ENCODE measurements at regions not wholly inside any gene's neighbourhood (a gene's known extent, or its start where the extent isn't known, plus 50 kb on each side); places are given as distances from the start of the nearest gene placed in this dataset.
"Not testable (repeated sequence)": the region's sequence is repeated elsewhere in the genome, so short reads cannot be mapped to it uniquely, and the experiment has no call there.

GRCh38 chr3:147669077-147669476, 259.9 kb downstream of the ZIC1 start:
- no peak for DNase-seq (ENCODE audit: low read depth in 1 of 2, low spot score in 1 of 2)

DNA sequence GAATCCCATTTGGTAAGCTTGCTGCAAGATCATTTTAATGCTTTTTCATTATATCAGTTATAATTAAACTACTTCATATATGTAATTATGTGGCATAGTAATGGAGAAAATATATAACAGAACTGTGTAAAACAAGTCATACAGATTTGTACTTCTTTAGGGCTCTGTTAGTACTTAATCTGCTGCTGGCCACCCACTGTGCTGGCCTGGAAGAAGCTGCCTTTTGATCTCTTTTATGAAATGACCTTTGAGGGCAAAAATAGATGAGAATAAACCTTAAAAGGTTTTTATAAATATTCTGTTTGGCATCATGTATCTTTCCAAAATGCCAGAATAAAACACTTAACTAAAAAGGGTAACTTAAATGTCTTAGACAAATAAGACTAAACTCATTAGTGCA, 262.9 kb downstream of the ZIC1 start:
- DNase-seq (ENCODE audit: low read depth in 1 of 2, low spot score in 1 of 2), result no peak

DNA sequence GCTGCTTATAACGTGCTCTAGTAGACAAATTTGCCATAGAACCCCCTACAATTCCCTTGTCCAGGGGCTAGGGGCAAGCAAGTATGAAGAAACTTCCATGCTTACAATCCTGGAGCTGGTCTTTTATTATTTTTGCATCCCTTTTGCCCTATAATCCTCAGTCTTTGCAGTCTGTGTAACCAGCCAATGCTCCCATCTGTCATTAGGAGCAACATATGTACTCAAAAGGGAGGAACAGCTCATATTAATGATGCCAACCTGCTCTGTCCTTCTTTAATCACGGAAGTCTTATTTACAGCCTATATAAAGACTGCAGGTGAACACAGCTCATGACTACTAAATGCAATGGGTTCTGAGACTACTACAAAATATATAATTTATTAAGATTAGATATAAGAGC, 263.3 kb downstream of the ZIC1 start:
- DNase-seq (ENCODE audit: low read depth in 1 of 2, low spot score in 1 of 2), result no peak

GRCh38 chr3:147675761-147676160, 266.6 kb downstream of the ZIC1 start:
- no peak for DNase-seq (ENCODE audit: low read depth in 1 of 2, low spot score in 1 of 2)

- DNase-seq (ENCODE audit: low read depth in 1 of 2, low spot score in 1 of 2), result no peak
Measured at GRCh38 chr3:147680837-147681483, 271.8 kb downstream of the ZIC1 start.

DNA sequence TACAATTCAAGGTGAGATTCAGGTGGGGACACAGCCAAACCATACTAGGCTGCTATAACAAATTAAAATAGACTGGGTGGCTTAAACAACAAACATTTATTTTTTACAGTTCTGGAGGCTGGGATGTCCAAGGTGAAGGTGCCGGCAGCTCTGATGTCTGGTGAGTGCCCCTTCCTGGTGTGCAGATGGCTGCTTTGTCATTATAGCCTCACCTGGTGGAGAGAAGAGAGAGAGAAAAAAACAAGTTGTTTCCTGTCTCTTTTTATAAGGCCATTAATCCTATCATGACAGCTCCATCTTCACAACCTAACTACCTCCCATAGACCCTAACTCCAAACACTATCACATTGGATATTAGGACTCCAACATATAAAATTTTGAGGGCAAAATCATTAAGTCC, 279.7 kb downstream of the ZIC1 start:
- DNase-seq (ENCODE audit: low read depth in 1 of 2, low spot score in 1 of 2), result no peak

DNA sequence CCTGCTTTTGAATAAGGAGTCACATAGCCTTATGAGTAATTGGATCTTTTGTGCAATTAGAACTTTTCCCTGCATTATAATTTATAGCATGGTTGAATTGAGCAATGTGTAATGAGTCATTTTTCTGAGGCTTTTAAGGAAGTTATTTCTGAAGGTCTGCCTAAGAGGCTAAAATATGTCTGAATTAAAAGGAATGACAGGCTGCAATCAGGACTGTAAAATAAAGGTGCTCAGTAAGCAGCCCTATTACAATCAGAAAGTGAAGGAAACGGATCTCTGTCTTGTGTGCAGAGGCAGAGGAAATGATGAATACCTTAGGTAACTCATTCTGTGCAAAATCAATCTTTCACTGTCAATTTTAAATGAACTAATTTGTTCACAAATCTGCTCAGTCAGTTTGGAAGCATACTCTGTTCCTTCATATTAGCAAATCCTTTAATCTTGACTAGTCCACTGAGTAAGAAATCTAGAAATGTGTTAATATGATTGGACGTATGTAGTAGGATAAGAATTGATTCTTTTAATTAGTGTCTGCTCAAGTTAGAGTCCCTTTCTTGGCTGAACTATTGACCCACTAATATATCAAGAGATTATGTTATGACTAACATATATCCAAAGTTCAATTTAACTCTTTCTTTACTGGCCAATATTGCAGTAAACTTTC, 290.1 kb downstream of the ZIC1 start:
- DNase-seq (ENCODE audit: low read depth in 1 of 2, low spot score in 1 of 2), result no peak

DNA sequence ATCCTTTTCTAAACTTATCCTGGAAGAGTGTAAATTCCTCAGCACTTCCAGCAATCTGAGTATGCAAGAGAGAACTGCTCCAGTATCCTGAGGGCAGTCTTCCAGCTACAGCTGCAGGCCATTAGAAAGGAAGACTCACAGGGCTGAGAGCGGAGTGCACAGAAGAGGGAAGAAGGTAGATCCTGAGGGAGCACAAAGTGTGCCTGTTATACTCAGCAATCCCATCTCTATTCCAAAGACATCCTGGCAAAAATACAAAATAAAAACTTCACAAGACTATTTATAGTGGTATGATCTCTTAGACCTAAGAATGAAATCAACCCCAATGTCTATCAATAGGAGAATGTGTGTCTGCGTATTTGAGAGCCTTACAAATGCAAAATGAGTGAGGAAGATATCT, 292.0 kb downstream of the ZIC1 start:
- no peak for DNase-seq (ENCODE audit: low read depth in 1 of 2, low spot score in 1 of 2)

GRCh38 chr3:147702509-147702908, 293.3 kb downstream of the ZIC1 start:
- DNase-seq (ENCODE audit: low read depth in 1 of 2, low spot score in 1 of 2), result no peak

DNA sequence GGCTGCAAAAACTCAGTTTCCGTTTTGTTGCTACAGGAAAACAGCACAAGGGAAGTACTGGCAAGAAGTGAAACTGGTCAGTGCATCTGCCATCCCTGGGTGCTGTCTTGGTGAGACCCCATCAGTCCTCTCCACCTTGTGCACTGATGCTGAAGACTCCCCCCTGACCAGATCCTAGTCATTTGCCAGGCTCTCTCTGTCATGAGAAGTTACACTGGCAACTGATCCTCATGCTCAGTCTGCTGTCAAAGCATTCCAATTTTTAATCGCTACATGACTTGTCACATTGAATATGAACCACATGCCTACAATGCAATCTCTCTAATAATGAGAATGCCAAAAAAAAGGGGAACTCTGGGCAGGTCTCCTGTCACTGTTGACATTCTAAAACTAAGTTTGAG, 296.5 kb downstream of the ZIC1 start:
- no peak for DNase-seq (ENCODE audit: low read depth in 1 of 2, low spot score in 1 of 2)

DNA sequence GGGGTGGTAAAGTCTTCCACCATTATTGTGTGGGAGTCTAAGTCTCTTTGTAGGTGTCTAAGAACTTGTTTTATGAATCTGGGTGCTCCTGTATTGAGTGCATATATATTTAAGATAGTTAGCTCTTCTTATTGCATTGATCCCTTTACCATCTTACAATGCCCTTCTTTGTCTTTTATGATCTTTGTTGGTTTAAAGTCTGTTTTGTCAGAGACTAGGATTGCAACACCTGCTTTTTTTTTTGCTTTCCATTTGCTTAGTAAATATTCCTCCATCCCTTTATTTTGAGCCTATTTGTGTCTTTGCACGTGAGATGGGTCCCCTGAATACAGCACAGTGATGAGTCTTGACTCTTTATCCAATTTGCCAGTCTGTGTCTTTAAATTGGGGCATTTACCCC, 301.6 kb downstream of the ZIC1 start:
- not testable (repeated sequence) for DNase-seq (ENCODE audit: low read depth in 1 of 2, low spot score in 1 of 2)

- DNase-seq (ENCODE audit: low read depth in 1 of 2, low spot score in 1 of 2), result no peak
Measured at GRCh38 chr3:147712357-147712756, 303.2 kb downstream of the ZIC1 start.

- not testable (repeated sequence) for DNase-seq (ENCODE audit: low read depth in 1 of 2, low spot score in 1 of 2)
Measured at GRCh38 chr3:147712758-147713157, 303.6 kb downstream of the ZIC1 start.

GRCh38 chr3:147713234-147714133, 304.3 kb downstream of the ZIC1 start:
- DNase-seq (ENCODE audit: low read depth in 1 of 2, low spot score in 1 of 2), result no peak

- DNase-seq (ENCODE audit: low read depth in 1 of 2, low spot score in 1 of 2), result no peak
Measured at GRCh38 chr3:147729641-147730040, 320.5 kb downstream of the ZIC1 start.

DNA sequence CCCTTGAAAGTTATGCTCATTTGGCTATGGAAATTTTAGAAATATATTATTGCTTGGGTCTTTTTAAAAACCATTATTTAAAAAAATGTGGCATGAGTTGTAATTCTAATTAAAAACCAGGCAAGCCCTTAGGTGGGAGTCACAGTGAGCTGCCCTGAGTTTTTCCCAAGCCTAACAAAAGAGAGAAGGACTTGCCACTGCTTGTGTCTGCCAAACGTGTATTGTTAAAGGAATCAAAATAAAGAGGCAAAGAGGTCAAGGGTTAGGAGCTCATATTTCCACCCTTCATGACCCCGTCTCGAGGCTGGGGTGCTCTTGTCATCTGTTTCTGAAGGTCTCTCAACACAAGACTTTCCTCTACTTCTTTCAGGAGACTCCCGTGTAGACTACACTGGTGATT, 321.1 kb downstream of the ZIC1 start:
- DNase-seq (ENCODE audit: low read depth in 1 of 2, low spot score in 1 of 2), result no peak

GRCh38 chr3:147733217-147733616, 324.1 kb downstream of the ZIC1 start:
- DNase-seq (ENCODE audit: low read depth in 1 of 2, low spot score in 1 of 2), result no peak

- DNase-seq (ENCODE audit: low read depth in 1 of 2, low spot score in 1 of 2), result no peak
Measured at GRCh38 chr3:147735616-147736015, 326.5 kb downstream of the ZIC1 start.

GRCh38 chr3:147736226-147736625, 327.1 kb downstream of the ZIC1 start:
- DNase-seq (ENCODE audit: low read depth in 1 of 2, low spot score in 1 of 2), result no peak

DNA sequence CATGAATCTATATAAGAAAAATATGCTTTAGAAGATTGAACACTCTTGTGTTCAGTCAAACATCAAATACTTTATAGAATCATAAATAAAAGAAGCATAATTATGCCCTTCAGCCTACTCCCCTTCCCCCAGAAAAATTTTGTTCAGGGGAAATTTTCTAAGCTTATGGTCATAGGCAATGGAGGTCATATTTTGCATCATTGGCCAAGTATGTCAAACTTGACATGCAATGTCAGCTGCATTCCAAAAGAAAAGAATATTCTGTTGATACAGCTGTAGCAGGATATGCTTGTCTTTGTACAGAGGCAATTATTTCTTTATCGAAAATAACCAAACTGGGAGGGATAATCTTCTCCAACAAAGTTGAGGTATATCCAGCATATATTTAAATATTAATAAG, 328.2 kb downstream of the ZIC1 start:
- no peak for DNase-seq (ENCODE audit: low read depth in 1 of 2, low spot score in 1 of 2)

GRCh38 chr3:147740928-147741327, 331.8 kb downstream of the ZIC1 start:
- DNase-seq (ENCODE audit: low read depth in 1 of 2, low spot score in 1 of 2), result no peak

DNA sequence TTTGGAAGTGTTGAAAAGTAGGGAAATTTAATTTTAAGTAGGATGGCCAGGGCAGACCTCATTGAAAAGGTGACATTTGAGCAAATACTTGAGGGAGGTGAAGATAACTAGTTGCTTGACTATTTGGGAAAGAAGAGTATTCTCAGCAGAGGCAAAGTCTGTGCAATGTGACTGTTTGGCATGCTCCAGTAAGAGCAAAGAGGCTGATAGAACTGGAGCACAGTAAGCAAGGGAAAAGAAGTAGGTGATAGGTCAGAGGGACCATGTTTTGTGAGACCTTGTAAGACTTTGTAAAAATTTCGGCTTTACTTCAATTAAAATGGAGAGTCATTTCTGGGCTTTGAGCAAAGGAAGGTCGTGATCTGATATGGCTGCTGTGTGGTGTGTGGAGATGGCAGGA, 335.8 kb downstream of the ZIC1 start:
- DNase-seq (ENCODE audit: low read depth in 1 of 2, low spot score in 1 of 2), result no peak

Data from activated T-helper 1 cell treated with anti-CD3 and anti-CD28 coated beads, Interleukin-2, amount 50 U/mL, for 16 hours (primary cell).